Brain pericyte (primary cell): ENCODE measurements at regions not wholly inside any gene's neighbourhood (a gene's known extent, or its start where the extent isn't known, plus 50 kb on each side); places are given as distances from the start of the nearest gene placed in this dataset.
A peak's percentile ranks its signal among the peaks of the same experiment; 100 is the strongest.

Experiments used
- DNase-seq: peaks from one replicate; pipeline ENCODE4 v3.0.0-alpha.2; 2012; ENCODE audit warnings: low read depth, low spot score

GRCh38 chr1:219317762-219318353 is 144.2 kb downstream of the LYPLAL1 start:
- no peak for DNase-seq

GRCh38 chr1:219316066-219316465 is 142.4 kb downstream of the LYPLAL1 start:
- no peak for DNase-seq

DNA sequence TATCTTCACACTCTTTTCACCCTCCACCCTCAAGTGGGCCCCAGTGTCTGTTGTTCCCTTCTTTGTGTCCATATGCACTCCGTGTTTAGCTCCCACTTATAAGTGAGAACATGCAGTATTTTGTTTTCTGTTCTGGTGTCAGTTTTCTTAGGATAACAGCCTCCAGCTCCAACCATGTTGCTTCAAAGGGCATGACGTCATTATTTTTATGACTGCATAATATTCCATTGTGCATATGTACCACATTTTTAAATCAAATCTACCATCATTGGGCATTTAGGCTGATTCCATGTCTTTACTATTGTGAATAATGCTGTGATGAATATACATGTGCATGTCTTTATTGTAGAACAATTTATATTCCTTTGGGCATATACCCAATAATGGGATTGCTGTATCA is 140.3 kb downstream of the LYPLAL1 start:
- no peak for DNase-seq

DNA sequence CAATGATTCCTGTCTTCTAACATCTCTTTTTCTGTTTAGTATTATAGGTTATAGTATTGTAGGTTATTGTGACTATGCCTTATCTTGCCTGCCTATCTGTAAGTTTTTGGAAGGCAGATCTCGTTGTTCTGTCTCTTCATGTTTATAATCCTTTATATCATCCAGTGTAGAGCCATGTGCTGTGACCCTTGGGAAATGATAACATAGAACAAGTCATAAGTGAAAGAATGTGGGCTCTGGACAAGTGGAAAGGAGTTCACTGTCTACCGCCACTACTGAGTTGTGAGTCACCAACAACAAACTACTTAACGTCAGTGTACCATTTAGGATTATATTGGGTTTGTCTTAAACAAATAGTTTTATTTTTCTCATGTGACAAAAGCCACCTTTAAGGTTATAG is 139.3 kb downstream of the LYPLAL1 start:
- DNase-seq = no peak

GRCh38 chr1:219310181-219310728 is 136.6 kb downstream of the LYPLAL1 start:
- DNase-seq = no peak

DNA sequence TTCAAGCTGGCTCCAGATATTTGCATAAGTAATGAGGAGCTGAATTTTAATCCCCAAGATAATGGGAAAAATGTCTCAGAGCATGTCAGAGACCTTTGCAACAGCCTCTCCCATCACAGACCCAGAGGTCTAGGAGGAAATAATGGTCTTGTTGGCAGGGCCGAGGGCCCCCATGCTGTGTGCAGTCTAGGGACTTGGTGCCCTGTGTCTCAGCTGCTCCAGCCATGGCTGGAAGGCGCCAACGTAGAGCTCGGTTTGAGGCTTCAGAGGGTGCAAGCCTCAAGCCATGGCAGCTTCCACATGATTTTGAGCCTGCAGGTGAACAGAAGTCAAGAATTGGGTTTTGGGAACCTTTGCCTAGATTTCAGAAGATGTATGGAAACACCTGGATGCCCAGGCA is 134.7 kb downstream of the LYPLAL1 start:
- DNase-seq = no peak

GRCh38 chr1:219304227-219305226 is 130.8 kb downstream of the LYPLAL1 start:
- no peak for DNase-seq

GRCh38 chr1:219302697-219303096 is 129.0 kb downstream of the LYPLAL1 start:
- no peak for DNase-seq

- DNase-seq = no peak
Measured at GRCh38 chr1:219299420-219299819, 125.7 kb downstream of the LYPLAL1 start.

GRCh38 chr1:219298571-219299148 is 125.0 kb downstream of the LYPLAL1 start:
- DNase-seq = no peak

- DNase-seq = peak; percentile 49
Measured at GRCh38 chr1:219296430-219297355, 123.0 kb downstream of the LYPLAL1 start.

- no peak for DNase-seq
Measured at GRCh38 chr1:219294251-219294650, 120.6 kb downstream of the LYPLAL1 start.

- no peak for DNase-seq
Measured at GRCh38 chr1:219293410-219293809, 119.7 kb downstream of the LYPLAL1 start.

DNA sequence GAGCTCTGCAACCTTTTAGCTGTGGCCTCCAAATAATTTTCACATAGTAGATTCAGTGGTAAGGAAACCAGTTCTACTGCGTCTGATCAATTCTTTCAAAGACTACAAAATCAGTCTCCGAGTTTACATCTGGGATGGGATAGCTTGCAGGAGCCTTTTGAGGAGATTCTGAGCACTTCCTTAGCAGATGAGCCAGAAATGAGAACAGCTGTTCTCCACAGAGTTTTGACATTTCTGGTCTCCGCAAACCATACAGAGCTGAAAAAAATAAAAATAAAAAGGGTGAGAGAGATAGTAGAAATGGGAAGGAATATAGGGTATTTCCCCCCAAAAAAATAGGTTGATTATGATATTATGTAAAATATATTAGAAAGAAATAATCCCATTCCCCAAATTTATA is 119.3 kb downstream of the LYPLAL1 start:
- DNase-seq = no peak

DNA sequence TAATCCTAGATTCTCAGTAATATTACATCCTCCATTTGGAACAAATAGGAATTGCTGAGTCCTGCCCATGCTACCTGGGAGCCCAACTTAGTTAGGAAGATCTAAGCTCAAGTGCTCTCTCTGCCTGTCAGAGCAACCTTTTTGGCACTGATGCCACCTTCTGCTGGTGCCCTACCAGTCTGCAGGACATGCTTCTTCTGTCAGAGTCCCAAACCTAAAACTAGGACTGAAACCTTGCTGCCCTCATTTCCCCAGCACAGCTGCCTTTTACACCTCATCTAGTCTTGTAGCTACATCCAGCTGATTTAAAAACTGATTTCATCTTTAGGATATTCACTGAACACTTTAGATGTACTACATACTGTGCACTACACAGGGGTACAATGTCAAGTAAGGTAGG is 118.7 kb downstream of the LYPLAL1 start:
- no peak for DNase-seq

DNA sequence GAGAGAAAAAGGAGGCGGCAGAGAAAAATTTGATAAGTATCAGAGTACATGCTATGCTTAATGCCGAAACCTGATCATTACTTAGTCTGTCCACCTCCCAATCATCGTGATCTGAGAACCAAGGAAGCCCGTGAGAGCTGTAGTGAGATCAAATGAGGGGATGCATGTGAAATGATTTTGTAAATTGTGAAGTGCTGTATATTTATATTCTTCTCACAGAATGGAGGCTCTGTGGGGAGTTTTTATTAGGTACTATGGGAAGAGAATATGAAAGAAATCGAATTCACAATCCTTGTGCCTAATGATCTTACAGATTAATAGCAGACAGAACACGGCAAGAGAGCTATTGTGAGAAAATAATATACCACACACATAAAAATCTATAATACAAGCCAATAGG is 115.5 kb downstream of the LYPLAL1 start:
- no peak for DNase-seq

GRCh38 chr1:219283541-219283940 is 109.9 kb downstream of the LYPLAL1 start:
- DNase-seq = no peak

GRCh38 chr1:219281831-219282230 is 108.2 kb downstream of the LYPLAL1 start:
- DNase-seq = no peak

GRCh38 chr1:219279017-219279770 is 105.5 kb downstream of the LYPLAL1 start:
- no peak for DNase-seq

DNA sequence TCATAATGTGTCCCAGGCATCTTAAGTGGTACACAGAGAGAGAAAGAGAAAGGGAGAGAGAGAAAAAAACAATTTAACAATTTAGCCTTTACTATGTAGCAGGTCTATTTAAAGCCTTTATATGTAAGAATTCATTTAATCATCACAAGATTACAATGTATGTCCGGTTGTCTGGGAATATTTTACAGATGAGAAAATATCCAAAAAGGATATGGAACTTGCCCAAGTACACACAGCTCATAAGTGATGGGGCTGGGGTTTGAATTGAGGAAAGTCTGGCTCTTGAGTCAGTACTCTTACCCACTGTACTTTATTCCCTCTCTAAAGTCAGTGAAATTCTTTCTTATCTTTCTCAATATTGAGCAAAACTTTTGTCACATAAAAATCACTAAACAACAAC is 104.6 kb downstream of the LYPLAL1 start:
- DNase-seq = no peak
